HG02571 (cell line): ENCODE measurements at regions not wholly inside any gene's neighbourhood (a gene's known extent, or its start where the extent isn't known, plus 50 kb on each side); places are given as distances from the start of the nearest gene placed in this dataset.

Source experiments
- ATAC-seq: cut with Tn5 transposase; IDR thresholded peaks from one replicate; pipeline ENCODE4 v1.9.1; 2021; ENCODE audit warnings: mild to moderate bottlenecking, moderate library complexity; ENCODE audit not compliant: unreplicated experiment

DNA sequence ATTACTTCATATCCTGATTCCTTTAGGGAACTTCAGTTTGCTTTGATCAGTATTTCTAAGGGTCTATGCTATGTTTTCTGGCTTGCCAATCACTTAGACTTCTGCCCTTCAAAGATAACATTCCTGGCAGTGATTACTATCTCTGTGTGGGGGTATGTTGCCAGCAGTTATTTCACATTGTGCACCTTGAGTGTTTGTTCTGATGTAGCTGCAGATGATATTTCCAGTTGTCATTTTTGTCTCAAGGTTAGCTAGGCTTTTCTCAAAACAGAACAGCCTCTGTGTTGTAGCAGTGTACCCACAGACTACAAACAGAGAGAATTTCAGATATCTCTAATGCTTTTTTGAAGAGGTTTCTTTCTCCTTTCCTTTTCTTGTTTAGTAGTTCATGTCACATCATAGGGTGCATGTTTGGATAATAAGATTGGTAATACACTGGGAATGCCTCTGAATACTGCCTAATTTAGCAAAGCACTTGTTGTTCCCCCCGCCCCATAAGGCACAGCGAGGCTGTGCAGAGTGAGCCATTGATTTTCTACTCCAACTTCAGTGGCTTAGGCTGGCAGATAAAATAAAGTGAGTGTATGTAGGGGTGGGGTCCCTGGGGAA is 134.7 kb upstream of the AGR3 start:
- ATAC-seq: no peak

- ATAC-seq: no peak
These were observed 137.3 kb upstream of the AGR3 start for GRCh38 chr7:17019106-17019505.

- ATAC-seq: no peak
These were observed 138.5 kb upstream of the AGR3 start for GRCh38 chr7:17020250-17020649.

- no peak for ATAC-seq
These were observed 139.4 kb upstream of the AGR3 start for GRCh38 chr7:17021205-17021604.

DNA sequence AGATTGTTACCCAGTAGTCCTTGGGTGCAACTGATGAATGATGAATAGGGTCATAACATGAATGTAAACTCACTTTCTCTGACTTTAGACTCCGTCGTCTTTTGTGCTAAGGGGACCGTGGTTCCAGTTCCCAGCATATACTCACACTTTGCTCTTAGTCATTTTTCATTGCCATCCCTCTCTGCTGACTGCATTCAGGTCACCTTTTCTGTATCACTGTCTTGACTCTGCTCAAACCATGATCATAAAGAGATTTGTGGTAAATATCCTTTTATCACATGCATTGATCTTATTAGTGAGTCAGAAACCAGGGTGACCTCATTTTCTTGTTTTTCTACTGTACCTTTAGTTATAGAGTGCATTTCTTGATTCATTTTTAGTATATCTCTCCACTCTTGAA is 141.1 kb upstream of the AGR3 start:
- no peak for ATAC-seq

DNA sequence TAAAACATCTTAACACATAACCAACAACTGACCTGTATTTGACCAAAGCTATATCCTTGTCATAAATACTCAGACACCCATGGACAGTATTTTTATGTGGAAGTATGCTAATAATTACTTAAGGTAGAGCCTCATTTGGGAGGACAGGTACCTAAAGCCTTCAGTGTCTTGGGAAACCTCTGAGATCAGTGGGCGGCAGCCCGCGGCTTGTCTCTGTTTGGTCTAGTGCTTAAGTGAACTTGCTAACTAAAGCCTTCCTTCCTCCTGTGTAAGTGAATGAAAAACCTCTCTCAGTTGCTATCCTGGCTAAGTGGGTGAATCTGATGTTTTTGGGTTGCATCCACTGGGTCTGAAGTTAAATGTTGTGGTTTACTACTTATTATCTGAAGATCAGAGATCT is 144.5 kb upstream of the AGR3 start:
- ATAC-seq: no peak

DNA sequence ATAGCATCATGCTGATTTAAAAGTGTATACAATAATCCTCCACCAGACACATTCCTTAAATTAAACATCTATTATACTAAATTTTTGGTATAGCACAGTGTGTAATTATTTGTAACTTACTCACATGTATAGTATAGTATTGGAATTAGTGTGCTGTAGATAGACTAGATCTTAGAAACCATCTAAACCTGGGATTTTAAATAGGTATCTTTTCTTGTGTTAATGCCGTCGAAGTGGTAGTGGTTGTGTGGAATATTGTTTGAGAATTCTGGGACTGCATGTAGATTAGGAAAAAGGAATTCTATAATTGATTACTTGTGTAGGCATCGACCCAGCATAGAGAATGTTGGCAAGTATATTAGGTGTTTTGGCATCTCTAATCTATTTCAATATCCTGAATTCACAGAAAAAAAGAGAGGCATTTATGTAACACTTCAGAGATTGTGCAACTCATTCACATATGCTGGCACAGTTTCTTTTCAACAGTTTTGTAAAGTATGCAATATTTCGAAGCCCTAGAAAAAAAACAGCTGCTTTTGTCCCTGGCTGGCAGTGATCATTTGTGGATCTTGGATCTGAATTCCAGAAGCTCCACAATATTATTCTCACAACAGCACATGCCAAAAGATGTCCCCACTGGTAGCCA is 145.5 kb upstream of the AGR3 start:
- no peak for ATAC-seq

GRCh38 chr7:17027789-17028152 is 146.0 kb upstream of the AGR3 start:
- no peak for ATAC-seq

DNA sequence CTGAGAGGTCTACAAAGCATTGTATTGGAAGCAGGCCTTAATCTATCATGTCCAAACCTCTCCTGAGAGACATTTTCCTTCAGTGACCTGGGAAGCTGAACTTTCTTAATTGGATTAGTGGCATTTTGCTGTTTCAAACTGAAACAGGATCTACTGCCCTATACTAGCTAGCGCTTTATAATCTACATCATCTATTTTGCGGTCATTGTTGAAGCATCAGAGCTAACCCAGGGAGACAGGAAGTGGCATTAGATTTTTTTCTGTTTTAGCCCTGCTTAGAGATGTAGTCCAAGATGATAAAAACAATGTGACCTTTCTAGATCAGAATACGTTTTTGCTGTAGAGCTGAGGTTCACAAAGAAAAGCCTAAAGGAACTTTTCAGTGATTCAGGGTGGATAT is 147.4 kb upstream of the AGR3 start:
- no peak for ATAC-seq

DNA sequence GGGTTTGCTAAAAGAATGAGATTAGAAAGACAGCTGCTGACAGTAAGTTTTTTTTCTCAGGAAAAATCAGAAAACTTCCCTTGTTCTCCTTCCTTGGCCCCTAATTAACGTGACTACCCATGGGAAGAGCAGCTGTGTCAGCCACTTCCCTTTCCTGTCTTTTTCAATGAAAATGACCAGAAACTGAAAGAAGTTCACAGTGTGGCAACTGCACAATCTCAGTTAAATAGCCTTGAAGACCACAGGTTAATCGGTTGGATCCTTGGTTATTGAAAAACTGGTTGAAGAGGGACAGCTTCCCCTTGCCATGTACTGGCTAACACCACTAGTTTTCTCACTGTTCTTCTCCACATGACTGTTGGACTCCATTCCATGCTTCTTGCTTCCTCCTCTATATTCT is 148.8 kb upstream of the AGR3 start:
- no peak for ATAC-seq

DNA sequence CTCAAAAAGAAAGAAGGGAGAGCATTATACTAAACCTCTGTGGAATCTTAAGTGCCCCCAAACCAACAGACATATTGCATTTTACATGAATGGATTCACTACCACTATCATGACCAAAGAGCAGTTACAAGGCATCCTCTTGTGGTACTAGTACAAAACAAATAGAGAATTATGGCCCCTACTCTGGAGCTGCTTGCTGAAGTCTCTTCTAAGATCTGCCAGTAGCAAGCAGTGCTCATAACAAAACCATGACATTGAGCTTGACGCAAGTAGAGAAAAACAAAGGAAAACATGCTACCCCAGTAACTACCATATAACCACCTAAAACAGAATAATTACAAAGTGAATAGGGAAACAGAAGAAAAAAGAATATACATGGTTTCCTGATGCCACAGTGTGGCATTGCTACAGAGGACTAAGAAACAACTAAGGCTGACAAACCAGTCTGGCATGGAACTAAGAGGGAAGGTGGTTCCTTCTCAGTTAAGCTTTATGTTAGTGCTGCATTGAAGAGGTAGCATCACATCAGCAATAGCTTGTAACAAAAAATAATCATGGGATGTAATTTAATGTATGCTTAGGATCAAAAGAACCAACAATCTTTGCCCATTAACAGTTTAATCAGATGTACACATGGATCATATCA is 150.2 kb upstream of the AGR3 start:
- ATAC-seq: no peak

- no peak for ATAC-seq
These were observed 151.5 kb upstream of the AGR3 start for GRCh38 chr7:17033245-17033644.

DNA sequence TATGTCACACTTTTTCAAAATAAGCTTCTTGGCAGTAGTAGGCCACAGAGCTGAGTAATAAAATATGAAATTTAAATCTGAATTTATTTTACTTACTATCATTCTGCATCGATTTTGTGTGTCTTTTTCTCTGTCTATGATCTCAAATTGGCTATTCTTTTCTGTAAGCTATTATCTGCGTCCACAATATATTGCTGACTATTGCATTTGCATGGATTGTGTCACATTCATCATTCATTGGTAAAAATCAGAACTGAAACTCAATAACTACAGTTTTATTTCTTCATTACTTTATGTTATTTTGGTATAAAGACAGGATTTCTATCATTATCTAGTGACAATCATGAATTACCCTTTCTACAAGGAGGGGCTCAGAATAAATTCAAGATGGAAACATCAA is 154.8 kb upstream of the AGR3 start:
- no peak for ATAC-seq

DNA sequence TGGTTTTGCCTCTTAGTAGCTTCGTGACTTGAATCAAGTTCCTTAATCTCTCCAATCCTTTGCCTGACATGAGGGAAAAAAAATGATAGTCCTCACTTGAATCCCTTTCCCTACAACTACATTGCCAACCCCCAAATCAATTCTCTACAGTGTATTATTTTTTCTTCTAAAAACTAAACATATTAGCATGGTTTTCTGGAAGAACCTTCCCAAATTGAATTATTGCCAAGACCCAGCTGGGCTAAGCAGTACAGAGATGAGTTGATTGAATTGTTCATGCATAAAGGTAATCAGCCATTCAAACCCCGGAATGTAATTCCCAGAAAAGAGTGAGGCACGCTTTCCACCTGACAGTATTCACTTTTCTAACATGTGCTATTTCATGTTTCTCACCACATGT is 155.6 kb upstream of the AGR3 start:
- ATAC-seq: no peak

DNA sequence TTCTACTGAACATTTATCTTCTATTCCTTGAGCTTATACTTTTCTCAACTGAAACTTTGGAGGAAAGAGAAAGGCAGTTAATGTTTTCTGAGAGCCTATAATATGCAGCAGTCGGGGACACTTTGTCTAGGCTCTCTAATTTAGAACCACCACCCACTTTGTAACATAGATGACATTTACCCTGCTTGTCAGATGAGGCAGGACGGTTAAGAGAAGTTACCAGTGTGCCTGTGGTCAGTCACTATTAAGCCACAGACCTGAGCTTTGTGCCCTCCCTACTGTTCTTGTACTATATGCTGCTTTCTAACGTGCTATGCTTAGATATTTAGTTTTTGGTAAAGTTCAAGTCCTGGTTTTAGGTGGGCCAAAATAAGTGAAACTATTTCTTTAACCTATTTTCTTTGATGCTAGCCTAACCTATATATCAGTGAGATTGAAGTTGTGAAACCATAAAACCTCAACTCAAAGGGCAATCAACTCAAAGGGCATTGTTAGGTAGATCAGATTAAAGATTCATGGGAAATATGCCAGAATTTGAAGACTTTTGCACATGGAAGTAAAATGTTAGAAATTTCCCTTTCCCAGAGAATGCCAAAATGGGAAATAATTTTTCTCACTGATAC is 156.5 kb upstream of the AGR3 start:
- ATAC-seq: no peak

- ATAC-seq: no peak
These were observed 157.0 kb upstream of the AGR3 start for GRCh38 chr7:17038783-17039170.

DNA sequence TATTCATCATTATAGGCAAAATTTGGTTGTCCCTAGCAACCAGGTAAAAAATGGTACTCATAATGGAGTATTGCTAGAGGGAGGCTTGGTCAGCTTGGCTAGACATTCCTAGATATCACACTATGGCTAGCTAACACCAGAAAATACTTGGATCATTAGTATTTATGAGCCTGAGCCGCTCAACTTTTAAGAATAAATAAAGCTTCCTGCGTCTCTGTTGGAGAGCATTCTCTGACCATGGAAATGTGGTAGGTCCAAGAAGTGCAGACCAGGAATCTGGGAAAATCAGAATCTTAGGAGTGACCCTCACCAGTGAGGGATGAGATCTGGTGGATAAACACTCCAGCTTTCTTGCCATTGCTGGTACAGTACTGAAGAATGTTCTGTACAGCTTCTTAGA is 157.6 kb upstream of the AGR3 start:
- ATAC-seq: no peak

- no peak for ATAC-seq
These were observed 158.9 kb upstream of the AGR3 start for GRCh38 chr7:17040716-17041115.

DNA sequence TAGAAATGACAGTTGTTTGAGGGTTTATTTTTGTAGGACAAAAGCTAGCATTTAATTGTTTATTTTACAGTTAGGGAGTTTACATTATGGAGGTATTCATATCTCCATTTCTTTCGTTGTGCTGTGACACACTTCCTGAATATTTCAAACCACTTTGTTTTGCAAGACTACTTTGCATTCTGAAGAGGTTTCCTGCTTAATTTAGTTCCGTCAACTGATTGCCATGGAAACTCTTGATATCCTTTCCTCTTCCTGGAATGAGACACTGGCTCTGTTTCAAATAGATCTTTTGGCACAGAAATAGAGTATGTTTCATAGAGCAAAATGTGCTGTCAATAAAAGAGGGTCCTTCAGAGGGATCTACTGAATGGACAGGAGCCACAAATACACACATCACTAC is 159.5 kb upstream of the AGR3 start:
- ATAC-seq: no peak

DNA sequence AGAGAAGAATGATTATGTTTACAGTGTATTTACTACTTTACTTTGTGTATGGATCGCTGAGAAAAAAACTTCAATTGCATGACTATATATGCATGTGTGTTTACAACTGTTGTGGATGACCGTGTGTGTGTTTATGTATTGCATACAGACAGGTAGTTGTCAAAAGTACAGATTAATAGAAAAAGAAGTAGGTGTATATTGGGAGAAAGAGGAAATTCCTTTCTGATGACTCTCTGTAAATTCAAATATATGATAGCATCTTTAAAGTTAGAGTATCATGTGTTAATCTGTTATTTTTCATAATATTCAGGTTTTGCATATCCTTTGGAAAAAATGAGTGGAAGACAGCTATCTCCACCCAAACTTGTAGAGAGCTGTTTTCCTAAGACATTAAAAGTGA is 160.4 kb upstream of the AGR3 start:
- ATAC-seq: no peak

- no peak for ATAC-seq
These were observed 161.5 kb upstream of the AGR3 start for GRCh38 chr7:17043012-17043877.
